ENCODE measurements at regions not wholly inside any gene's neighbourhood (a gene's known extent, or its start where the extent isn't known, plus 50 kb on each side); places are given as distances from the start of the nearest gene placed in this dataset.

- 72 to 78% (median 75%) methylated on average over 3 of the region's 3 CpGs for WGBS, 4 donors
- Histone ChIP-seq H3K9me3 (no peaks in the 10 kb centered on the region), H3K4me1 (peaks cover 0 to 35% (median 10%) of the 10 kb centered on the region in 12 donors), H3K27ac (no peak overlapping the region), H3K27me3 (no peaks in the 10 kb centered on the region), H3K4me3 (no peak overlapping the region), H3K36me3 (no peaks in the 10 kb centered on the region)
- ATAC-seq = no peak
- DNase-seq = no peak
- no peak for TF ChIP-seq CTCF (IDR thresholded peaks at IDR 0.05)
- TF ChIP-seq POLR2A (IDR thresholded peaks at IDR 0.05) = no peak
- intact Hi-C loops (cut with DNase I) = loop anchor here in 1 of 10 donors (10.0 kb wide), 1 partner anchor 105 kb away; no protein-coding TSS in a partner anchor
Measured at GRCh38 chr3:29169451-29169850, 111.4 kb upstream of the RBMS3 start.

- intact Hi-C loops (cut with DNase I) = loop anchor here in 2 of 10 donors (5.0 to 10.0 kb wide), 2 partner anchors 106 to 343 kb away; no protein-coding TSS in a partner anchor
- Histone ChIP-seq H3K4me1 (peaks cover 0 to 36% (median 10%) of the 10 kb centered on the region in 12 donors), H3K4me3 (no peak overlapping the region), H3K27me3 (no peaks in the 10 kb centered on the region), H3K36me3 (no peaks in the 10 kb centered on the region), H3K9me3 (no peaks in the 10 kb centered on the region), H3K27ac (peak overlapping the region; percentile 30 to 75 (median 60))
- no peak for DNase-seq
- TF ChIP-seq POLR2A (IDR thresholded peaks at IDR 0.05) (no peak), CTCF (IDR thresholded peaks at IDR 0.05) (no peak)
- 43 to 55% (median 47%) methylated on average over 6 of the region's 6 CpGs for WGBS, 4 donors
- peak; percentile 27 to 73 (median 65) for ATAC-seq
Measured at GRCh38 chr3:29171043-29171990, 109.6 kb upstream of the RBMS3 start.

GRCh38 chr3:29176501-29176900 is 104.4 kb upstream of the RBMS3 start:
- WGBS, 4 donors = 30 to 46% (median 44%) methylated on average over 2 of the region's 2 CpGs
- H3K27ac ChIP-seq = peak overlapping the region in 2 of 12 donors; percentile 0 to 22
- H3K9me3 ChIP-seq = no peaks in the 10 kb centered on the region
- TF ChIP-seq CTCF (IDR thresholded peaks at IDR 0.05) = no peak
- TF ChIP-seq POLR2A (IDR thresholded peaks at IDR 0.05) = no peak
- no peaks in the 10 kb centered on the region for H3K36me3 ChIP-seq
- ATAC-seq (peak in 3 of 4 donors; percentile 58 to 71 (median 61)), DNase-seq (peak in 2 of 5 donors; percentile 18 to 19)
- H3K4me1 ChIP-seq = peaks cover 0 to 29% (median 10%) of the 10 kb centered on the region in 12 donors
- H3K27me3 ChIP-seq = no peaks in the 10 kb centered on the region
- H3K4me3 ChIP-seq = no peak overlapping the region
- intact Hi-C loops (cut with DNase I) = loop anchor here in 1 of 10 donors (10.0 kb wide), 1 partner anchor 338 kb away; no protein-coding TSS in a partner anchor

Data from heart left ventricle (tissue), 16 donors.